Upper lobe of left lung (tissue), 6 donors: ENCODE measurements at regions not wholly inside any gene's neighbourhood (a gene's known extent, or its start where the extent isn't known, plus 50 kb on each side); places are given as distances from the start of the nearest gene placed in this dataset.
A peak's percentile ranks its signal among the peaks of the same experiment; 100 is the strongest.

Experiments
- ATAC-seq, 2 donors: fragments of 200-7000 bp; cut with Tn5 transposase; one replicate each; pipeline ENCODE4 v1.9.1; 2022; ENCODE audit warnings: mild to moderate bottlenecking in 2 of 2, moderate library complexity in 2 of 2; ENCODE audit not compliant: low FRiP score in 2 of 2
- DNase-seq, 2 donors: peaks; one replicate each; pipeline ENCODE4 v3.0.0-alpha.2; 2019 to 2020
- H3K27ac ChIP-seq, 4 donors: fragments of 200-600 bp; sonication (generic); one replicate each; pipeline ENCODE4 v1.5.1; 2016 to 2019
- H3K27me3 ChIP-seq, 4 donors: fragments of 200-600 bp; sonication (generic); one replicate each; pipeline ENCODE4 v1.5.1; 2017 to 2019
- H3K36me3 ChIP-seq, 4 donors: fragments of 200-600 bp; sonication (generic); one replicate each; pipeline ENCODE4 v1.5.1; 2016 to 2019
- H3K4me1 ChIP-seq, 4 donors: fragments of 200-600 bp; sonication (generic); one replicate each; pipeline ENCODE4 v1.5.1; 2018 to 2019
- H3K4me3 ChIP-seq, 4 donors: fragments of 200-600 bp; sonication (generic); one replicate each; pipeline ENCODE4 v1.5.1; 2017 to 2019; ENCODE audit warnings: mild to moderate bottlenecking in 2 of 4, moderate library complexity in 1 of 4
- H3K9me3 ChIP-seq, 4 donors: fragments of 200-600 bp; sonication (generic); one replicate each; pipeline ENCODE4 v1.5.1; 2018 to 2019
- EP300 ChIP-seq, 4 donors: sonication (generic); formaldehyde crosslinking; IDR thresholded peaks; one replicate each; pipeline ENCODE4 v1.5.1; 2017; ENCODE audit warnings: antibody characterized with exemption in 4 of 4, control low read depth in 2 of 4
- POLR2A ChIP-seq, 4 donors: fragments of 450-650 bp; IDR thresholded peaks; one replicate each; pipeline ENCODE4 v1.5.1; 2016 to 2017; ENCODE audit warnings: antibody characterized with exemption in 4 of 4, mild to moderate bottlenecking in 2 of 4
- POLR2AphosphoS5 ChIP-seq, 2 donors: sonication (generic); formaldehyde crosslinking; IDR thresholded peaks; one replicate each; pipeline ENCODE4 v1.5.1; 2017; ENCODE audit warnings: antibody characterized with exemption in 2 of 2
- WGBS, 2 donors: methylation state at CpG; one replicate each; pipeline ENCODE4 v1.1.5; 2017 to 2018; 5-methylcytosine and 5-hydroxymethylcytosine counted together
- TF ChIP-seq, protein P1 (sequence below), 6 experiments: fragments of 450-650 bp in 4 of 6; fragments of 200-600 bp in 2 of 6; sonication (generic) in 2 of 6; IDR thresholded peaks; one replicate each; pipeline ENCODE4 v1.5.1; 2016 to 2019; ENCODE audit warnings: antibody characterized with exemption in 6 of 6
- donor health status: DM: no; HTN: no; CAD: no; lungs with moderate emphysema.
- donor health status: DM: no; HTN: yes; CAD: no; lungs with severe emphysema.

DNA sequence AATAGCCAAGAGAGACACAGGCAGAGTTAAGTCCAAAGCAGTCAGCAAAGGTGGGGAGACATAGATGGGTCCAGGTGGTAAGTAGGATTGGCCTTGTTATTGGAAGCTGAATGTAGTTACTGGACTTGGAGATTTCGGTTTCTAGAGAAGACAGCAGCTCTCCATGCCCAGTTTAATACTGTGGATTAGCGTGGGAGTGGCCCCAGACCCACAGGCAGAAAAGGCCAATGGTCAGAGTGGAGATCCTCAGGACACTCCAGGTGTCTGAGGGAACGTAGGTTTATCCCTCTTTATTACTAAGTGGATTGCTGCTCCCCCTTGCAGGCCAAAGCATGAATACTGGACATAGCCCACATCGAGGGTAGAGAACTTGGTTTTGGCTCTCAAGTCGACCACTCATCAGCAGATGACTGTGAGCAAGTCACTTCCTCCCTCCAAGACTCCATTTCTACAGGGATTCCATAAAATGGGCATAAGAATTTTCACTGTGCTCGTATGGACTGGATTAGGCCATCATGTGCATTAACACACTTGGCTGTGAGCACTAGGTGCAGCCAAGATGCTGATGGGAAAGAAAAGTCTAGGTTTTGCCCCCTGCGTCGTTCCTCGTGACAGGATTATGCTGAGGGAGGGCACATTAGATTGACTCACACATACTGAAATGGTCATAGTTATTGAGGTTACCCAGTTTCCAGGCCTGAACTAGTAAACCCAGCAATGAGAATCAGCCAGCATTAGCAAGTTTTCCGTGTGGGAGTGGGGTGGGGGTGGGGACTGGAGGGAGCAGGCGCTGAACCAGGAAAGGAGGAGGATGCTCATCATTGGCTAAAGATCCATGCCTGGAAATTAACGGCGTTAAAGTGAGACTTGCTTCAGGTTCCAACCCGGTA, 225.2 kb upstream of the TPRG1 start:
- no peaks in the 10 kb centered on the region for H3K9me3 ChIP-seq

GRCh38 chr3:188947401-188948280, 224.1 kb upstream of the TPRG1 start:
- Histone ChIP-seq H3K4me3 (peak overlapping the region in 3 of 4 donors; percentile 34 to 44 (median 42)), H3K4me1 (peaks cover 40 to 63% (median 51%) of the 10 kb centered on the region in 4 donors), H3K27me3 (no peaks in the 10 kb centered on the region)

More for the DNA sequence above, 225.2 kb upstream of the TPRG1 start:
- no peak for DNase-seq
- peak in 1 of 2 donors; percentile 5 for ATAC-seq
- H3K27me3 ChIP-seq, result no peaks in the 10 kb centered on the region
- peaks cover 36 to 63% (median 49%) of the 10 kb centered on the region in 4 donors for H3K4me1 ChIP-seq
- TF ChIP-seq, protein P1, sequence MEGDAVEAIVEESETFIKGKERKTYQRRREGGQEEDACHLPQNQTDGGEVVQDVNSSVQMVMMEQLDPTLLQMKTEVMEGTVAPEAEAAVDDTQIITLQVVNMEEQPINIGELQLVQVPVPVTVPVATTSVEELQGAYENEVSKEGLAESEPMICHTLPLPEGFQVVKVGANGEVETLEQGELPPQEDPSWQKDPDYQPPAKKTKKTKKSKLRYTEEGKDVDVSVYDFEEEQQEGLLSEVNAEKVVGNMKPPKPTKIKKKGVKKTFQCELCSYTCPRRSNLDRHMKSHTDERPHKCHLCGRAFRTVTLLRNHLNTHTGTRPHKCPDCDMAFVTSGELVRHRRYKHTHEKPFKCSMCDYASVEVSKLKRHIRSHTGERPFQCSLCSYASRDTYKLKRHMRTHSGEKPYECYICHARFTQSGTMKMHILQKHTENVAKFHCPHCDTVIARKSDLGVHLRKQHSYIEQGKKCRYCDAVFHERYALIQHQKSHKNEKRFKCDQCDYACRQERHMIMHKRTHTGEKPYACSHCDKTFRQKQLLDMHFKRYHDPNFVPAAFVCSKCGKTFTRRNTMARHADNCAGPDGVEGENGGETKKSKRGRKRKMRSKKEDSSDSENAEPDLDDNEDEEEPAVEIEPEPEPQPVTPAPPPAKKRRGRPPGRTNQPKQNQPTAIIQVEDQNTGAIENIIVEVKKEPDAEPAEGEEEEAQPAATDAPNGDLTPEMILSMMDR (IDR thresholded peaks at IDR 0.05), result peak in 1 of 6 experiments; percentile 6
- TF ChIP-seq EP300 (IDR thresholded peaks at IDR 0.05), result no peak
- TF ChIP-seq POLR2AphosphoS5 (IDR thresholded peaks at IDR 0.05), result no peak
- peak in 1 of 4 donors; percentile 38 for TF ChIP-seq POLR2A (IDR thresholded peaks at IDR 0.05)
- WGBS, 2 donors, result 69 to 77% methylated on average over 11 to 14 of the region's 14 CpGs
- peak overlapping the region in 3 of 4 donors; percentile 34 to 44 (median 42) for H3K4me3 ChIP-seq
- H3K36me3 ChIP-seq, result no peaks in the 10 kb centered on the region
- H3K27ac ChIP-seq, result peak overlapping the region; percentile 88 to 94 (median 92)

GRCh38 chr3:188948281-188948996, 223.3 kb upstream of the TPRG1 start:
- no peaks in the 10 kb centered on the region for H3K9me3 ChIP-seq
- H3K36me3 ChIP-seq, result no peaks in the 10 kb centered on the region
- peak overlapping the region; percentile 88 to 94 (median 92) for H3K27ac ChIP-seq
- TF ChIP-seq POLR2AphosphoS5 (IDR thresholded peaks at IDR 0.05) (peak in 1 of 2 donors; percentile 32), POLR2A (IDR thresholded peaks at IDR 0.05) (no peak)
- peak overlapping the region in 3 of 4 donors; percentile 9 to 42 (median 34) for H3K4me3 ChIP-seq
- ATAC-seq (peak; percentile 14 to 52), DNase-seq (peak; percentile 40 to 88)
- 43 to 46% methylated on average over 6 to 10 of the region's 10 CpGs for WGBS, 2 donors
- H3K4me1 ChIP-seq, result peaks cover 37 to 63% (median 48%) of the 10 kb centered on the region in 4 donors
- H3K27me3 ChIP-seq, result no peaks in the 10 kb centered on the region

More at GRCh38 chr3:188947401-188948280, 224.1 kb upstream of the TPRG1 start:
- WGBS, 2 donors, result 4% methylated on average over 22 to 48 of the region's 48 CpGs
- peak overlapping the region; percentile 88 to 94 (median 92) for H3K27ac ChIP-seq
- no peaks in the 10 kb centered on the region for H3K9me3 ChIP-seq
- DNase-seq, result peak; percentile 93 to 96
- ATAC-seq, result peak; percentile 89 to 94
- H3K36me3 ChIP-seq, result no peaks in the 10 kb centered on the region
- TF ChIP-seq, protein P1 (IDR thresholded peaks at IDR 0.05), result peak; percentile 9 to 74 (median 53)
- peak in 3 of 4 donors; percentile 69 to 90 (median 72) for TF ChIP-seq POLR2A (IDR thresholded peaks at IDR 0.05)
- peak; percentile 96 to 100 (median 100) for TF ChIP-seq EP300 (IDR thresholded peaks at IDR 0.05)
- peak; percentile 98 to 99 for TF ChIP-seq POLR2AphosphoS5 (IDR thresholded peaks at IDR 0.05)

GRCh38 chr3:188948997-188949389, 222.8 kb upstream of the TPRG1 start:
- DNase-seq (peak in 1 of 2 donors; percentile 54), ATAC-seq (peak; percentile 3 to 31)
- H3K27me3 ChIP-seq, result no peaks in the 10 kb centered on the region
- H3K9me3 ChIP-seq, result no peaks in the 10 kb centered on the region
- H3K4me1 ChIP-seq, result peaks cover 37 to 63% (median 48%) of the 10 kb centered on the region in 4 donors
- H3K4me3 ChIP-seq, result no peak overlapping the region
- WGBS, 2 donors, result 44 to 54% methylated on average over 4 of the region's 4 CpGs
- TF ChIP-seq POLR2A (IDR thresholded peaks at IDR 0.05) (peak in 1 of 4 donors; percentile 72), POLR2AphosphoS5 (IDR thresholded peaks at IDR 0.05) (peak in 1 of 2 donors; percentile 50)
- TF ChIP-seq, protein P1 (IDR thresholded peaks at IDR 0.05), result no peak
- H3K36me3 ChIP-seq, result no peaks in the 10 kb centered on the region
- peak overlapping the region; percentile 88 to 94 (median 92) for H3K27ac ChIP-seq
